PC-9 (cell line): ENCODE measurements at regions not wholly inside any gene's neighbourhood (a gene's known extent, or its start where the extent isn't known, plus 50 kb on each side); places are given as distances from the start of the nearest gene placed in this dataset.

Source experiments
- EZH2 ChIP-seq: fragments of 200-600 bp; sonication (generic); IDR thresholded peaks from 2 replicates; pipeline ENCODE4 v1.8.0; 2017; ENCODE audit warnings: antibody characterized with exemption, low read depth
- TF ChIP-seq, protein P1 (sequence below): fragments of 200-600 bp; sonication (generic); conservative IDR thresholded peaks from 2 replicates; pipeline ENCODE4 v1.6.1; 2017; ENCODE audit warnings: mixed run types, antibody characterized with exemption, mild to moderate bottlenecking, moderate library complexity

DNA sequence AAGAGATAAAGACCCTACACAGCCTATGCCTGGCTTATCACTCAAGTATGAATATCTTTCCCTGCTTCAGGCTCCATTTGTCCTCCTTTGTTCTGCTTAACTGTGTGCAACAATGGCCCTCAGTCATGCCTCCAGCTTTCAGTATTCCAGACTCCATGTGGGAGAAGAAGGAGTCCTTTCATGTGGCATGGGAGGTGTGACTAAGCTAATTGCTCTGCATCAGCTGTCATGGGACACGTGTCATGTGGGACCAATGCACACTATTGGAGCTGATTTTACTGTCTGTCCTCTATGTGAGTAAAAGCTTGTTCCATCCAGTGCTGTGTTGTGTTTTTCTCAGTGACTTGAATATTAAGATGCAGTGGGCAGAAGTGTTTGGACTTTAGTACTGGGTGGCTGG is 1198.3 kb downstream of the OLFM4 start:
- TF ChIP-seq, protein P1, sequence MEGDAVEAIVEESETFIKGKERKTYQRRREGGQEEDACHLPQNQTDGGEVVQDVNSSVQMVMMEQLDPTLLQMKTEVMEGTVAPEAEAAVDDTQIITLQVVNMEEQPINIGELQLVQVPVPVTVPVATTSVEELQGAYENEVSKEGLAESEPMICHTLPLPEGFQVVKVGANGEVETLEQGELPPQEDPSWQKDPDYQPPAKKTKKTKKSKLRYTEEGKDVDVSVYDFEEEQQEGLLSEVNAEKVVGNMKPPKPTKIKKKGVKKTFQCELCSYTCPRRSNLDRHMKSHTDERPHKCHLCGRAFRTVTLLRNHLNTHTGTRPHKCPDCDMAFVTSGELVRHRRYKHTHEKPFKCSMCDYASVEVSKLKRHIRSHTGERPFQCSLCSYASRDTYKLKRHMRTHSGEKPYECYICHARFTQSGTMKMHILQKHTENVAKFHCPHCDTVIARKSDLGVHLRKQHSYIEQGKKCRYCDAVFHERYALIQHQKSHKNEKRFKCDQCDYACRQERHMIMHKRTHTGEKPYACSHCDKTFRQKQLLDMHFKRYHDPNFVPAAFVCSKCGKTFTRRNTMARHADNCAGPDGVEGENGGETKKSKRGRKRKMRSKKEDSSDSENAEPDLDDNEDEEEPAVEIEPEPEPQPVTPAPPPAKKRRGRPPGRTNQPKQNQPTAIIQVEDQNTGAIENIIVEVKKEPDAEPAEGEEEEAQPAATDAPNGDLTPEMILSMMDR = no peak
- TF ChIP-seq EZH2 = no peak
